Gastroesophageal sphincter (tissue), 4 donors: ENCODE measurements at regions not wholly inside any gene's neighbourhood (a gene's known extent, or its start where the extent isn't known, plus 50 kb on each side); places are given as distances from the start of the nearest gene placed in this dataset.

ENCODE experiments used
- ATAC-seq: fragments of 150-250 bp; one replicate; pipeline ENCODE4 v1.9.1; 2016; ENCODE audit warnings: mild to moderate bottlenecking, moderate library complexity
- H3K27ac ChIP-seq, 4 donors: fragments of 200-600 bp; sonication (generic) in 3 of 4; 1 replicate in 3 of 4; 2 replicates in 1 of 4; pipeline ENCODE4 v1.5.1; 2016 to 2019
- H3K27me3 ChIP-seq: fragments of 200-600 bp; sonication (generic); one replicate; pipeline ENCODE4 v1.5.1; 2019
- H3K36me3 ChIP-seq, 2 donors: fragments of 200-600 bp; sonication (generic); one replicate each; pipeline ENCODE4 v1.5.1; 2019; ENCODE audit warnings: control low read depth in 1 of 2
- H3K4me1 ChIP-seq, 3 donors: fragments of 200-600 bp; sonication (generic); 1 replicate in 2 of 3; 2 replicates in 1 of 3; pipeline ENCODE4 v1.5.1; 2016 to 2019; ENCODE audit warnings: control low read depth in 2 of 3
- H3K4me3 ChIP-seq, 2 donors: fragments of 200-600 bp; sonication (generic); one replicate each; pipeline ENCODE4 v1.5.1; 2019; ENCODE audit warnings: mild to moderate bottlenecking in 1 of 2, moderate library complexity in 1 of 2
- H3K9me3 ChIP-seq, 3 donors: fragments of 200-600 bp; sonication (generic); one replicate each; pipeline ENCODE4 v1.5.1; 2017 to 2019; ENCODE audit warnings: control low read depth in 2 of 3
- CTCF ChIP-seq, 4 experiments: fragments of 200-600 bp in 2 of 4; fragments of 450-650 bp in 2 of 4; sonication (generic) in 1 of 4; IDR thresholded peaks; one replicate each; pipeline ENCODE4 v1.5.1; 2017 to 2019; ENCODE audit warnings: antibody characterized with exemption in 4 of 4, mild to moderate bottlenecking in 2 of 4, moderate library complexity in 2 of 4
- EP300 ChIP-seq: sonication (generic); formaldehyde crosslinking; IDR thresholded peaks from one replicate; pipeline ENCODE4 v1.6.1; 2017; ENCODE audit warnings: antibody characterized with exemption, mild to moderate bottlenecking
- POLR2A ChIP-seq, 2 donors: fragments of 450-650 bp; IDR thresholded peaks; one replicate each; pipeline ENCODE4 v1.6.1; 2017; ENCODE audit warnings: antibody characterized with exemption in 2 of 2, mild to moderate bottlenecking in 2 of 2, moderate library complexity in 1 of 2
- POLR2AphosphoS5 ChIP-seq: sonication (generic); formaldehyde crosslinking; IDR thresholded peaks from one replicate; pipeline ENCODE4 v1.6.1; 2017; ENCODE audit warnings: antibody characterized with exemption
- WGBS, 2 donors: methylation state at CpG; one replicate each; pipeline ENCODE4 v1.1.5; 2018; ENCODE audit warnings: low coverage in 1 of 2; 5-methylcytosine and 5-hydroxymethylcytosine counted together

- no peak overlapping the region for H3K27ac ChIP-seq
- TF ChIP-seq EP300: no peak
- TF ChIP-seq POLR2AphosphoS5: no peak
- TF ChIP-seq CTCF (IDR thresholded peaks at IDR 0.05): no peak
- no peak for TF ChIP-seq POLR2A (IDR thresholded peaks at IDR 0.05)
- H3K4me1 ChIP-seq: no peaks in the 10 kb centered on the region
- H3K9me3 ChIP-seq: no peaks in the 10 kb centered on the region
- no peak for ATAC-seq
- H3K36me3 ChIP-seq: no peaks in the 10 kb centered on the region
- WGBS, 2 donors: 49 to 53% methylated on average over 7 to 8 of the region's 8 CpGs
- H3K4me3 ChIP-seq: no peak overlapping the region
- H3K27me3 ChIP-seq: no peaks in the 10 kb centered on the region
Measured at GRCh38 chr5:82991678-82992323, 85.4 kb downstream of the TMEM167A start.

GRCh38 chr5:82991059-82991458 lies 86.1 kb downstream of the TMEM167A start:
- Histone ChIP-seq H3K4me3 (no peak overlapping the region), H3K27me3 (no peaks in the 10 kb centered on the region), H3K36me3 (no peaks in the 10 kb centered on the region), H3K4me1 (no peaks in the 10 kb centered on the region), H3K27ac (no peak overlapping the region), H3K9me3 (no peaks in the 10 kb centered on the region)
- ATAC-seq: no peak
- WGBS, 2 donors: 80 to 97% methylated on average over 2 to 3 of the region's 4 CpGs
- TF ChIP-seq EP300 (no peak), POLR2A (IDR thresholded peaks at IDR 0.05) (no peak), CTCF (IDR thresholded peaks at IDR 0.05) (no peak), POLR2AphosphoS5 (no peak)

- WGBS, 2 donors: 79 to 89% methylated on average over 2 of the region's 2 CpGs
- no peaks in the 10 kb centered on the region for H3K4me1 ChIP-seq
- no peak overlapping the region for H3K4me3 ChIP-seq
- no peaks in the 10 kb centered on the region for H3K9me3 ChIP-seq
- H3K36me3 ChIP-seq: no peaks in the 10 kb centered on the region
- TF ChIP-seq POLR2A (IDR thresholded peaks at IDR 0.05): no peak
- no peak for ATAC-seq
- no peak overlapping the region for H3K27ac ChIP-seq
- H3K27me3 ChIP-seq: no peaks in the 10 kb centered on the region
Measured at GRCh38 chr5:82987188-82987587, 90.0 kb downstream of the TMEM167A start.

- no peak for ATAC-seq
- Histone ChIP-seq H3K9me3 (no peaks in the 10 kb centered on the region), H3K36me3 (no peaks in the 10 kb centered on the region), H3K27me3 (no peaks in the 10 kb centered on the region), H3K4me1 (no peaks in the 10 kb centered on the region), H3K27ac (no peak overlapping the region), H3K4me3 (no peak overlapping the region)
- TF ChIP-seq CTCF (IDR thresholded peaks at IDR 0.05) (no peak), POLR2A (IDR thresholded peaks at IDR 0.05) (no peak), POLR2AphosphoS5 (no peak), EP300 (no peak)
Measured at GRCh38 chr5:82986404-82986803, 90.8 kb downstream of the TMEM167A start.

- ATAC-seq: no peak
- H3K9me3 ChIP-seq: no peaks in the 10 kb centered on the region
- no peaks in the 10 kb centered on the region for H3K4me1 ChIP-seq
- no peaks in the 10 kb centered on the region for H3K36me3 ChIP-seq
- 61 to 63% methylated on average over 2 of the region's 2 CpGs for WGBS, 2 donors
- H3K27me3 ChIP-seq: no peaks in the 10 kb centered on the region
- H3K27ac ChIP-seq: no peak overlapping the region
- no peak overlapping the region for H3K4me3 ChIP-seq
- TF ChIP-seq EP300: no peak
- no peak for TF ChIP-seq CTCF (IDR thresholded peaks at IDR 0.05)
- no peak for TF ChIP-seq POLR2AphosphoS5
- TF ChIP-seq POLR2A (IDR thresholded peaks at IDR 0.05): no peak
Measured at GRCh38 chr5:82985763-82986162, 91.4 kb downstream of the TMEM167A start.
